Left forelimb (tissue), 1 donor: ENCODE measurements at regions not wholly inside any gene's neighbourhood (a gene's known extent, or its start where the extent isn't known, plus 50 kb on each side); places are given as distances from the start of the nearest gene placed in this dataset.

ENCODE experiments used
- DNase-seq: peaks from one replicate; pipeline ENCODE4 v3.0.0-alpha.2; 2018; ENCODE audit warnings: low spot score

GRCh38 chr11:104529906-104530305, 366.0 kb upstream of the PDGFD start:
- DNase-seq, result no peak

GRCh38 chr11:104529213-104529612, 365.3 kb upstream of the PDGFD start:
- no peak for DNase-seq

DNA sequence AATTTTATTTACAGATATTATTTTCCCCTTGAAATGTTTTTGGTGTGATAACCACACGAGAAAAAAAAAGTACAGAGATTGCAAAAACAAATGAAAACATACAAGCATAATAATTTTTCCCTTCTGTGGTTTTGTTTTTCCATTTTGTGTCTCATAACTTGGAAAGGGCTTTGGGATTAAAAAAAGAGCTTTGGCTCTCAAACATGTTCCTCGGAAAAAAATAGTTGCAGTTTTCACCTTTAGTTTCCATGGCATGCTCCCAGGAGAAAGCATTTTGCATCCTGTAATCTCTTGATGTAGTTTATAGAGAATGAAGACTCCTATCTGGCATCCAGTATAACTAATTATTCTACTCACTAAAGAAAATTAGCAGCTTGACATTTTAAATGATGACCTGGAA, 362.1 kb upstream of the PDGFD start:
- no peak for DNase-seq

DNA sequence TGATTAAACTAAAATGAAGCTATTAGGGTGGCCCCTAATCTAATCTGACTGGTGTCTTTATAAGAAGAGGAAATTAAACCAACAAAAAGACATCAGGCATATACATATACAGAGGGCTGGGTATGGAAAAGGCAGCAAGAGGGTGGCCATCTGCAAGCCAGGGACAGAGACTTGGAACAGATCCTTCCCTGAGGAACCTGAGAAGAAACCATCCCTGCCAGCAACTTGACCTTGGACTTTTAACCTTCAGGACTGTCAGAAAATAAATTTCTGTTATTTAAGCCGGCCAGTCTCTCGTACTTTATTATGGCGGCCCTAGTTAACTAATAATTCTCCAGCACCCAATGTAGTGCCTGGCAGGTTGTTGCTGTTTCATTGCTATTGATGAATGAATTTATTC, 361.5 kb upstream of the PDGFD start:
- DNase-seq, result no peak

- DNase-seq, result no peak
Measured at GRCh38 chr11:104524254-104524653, 360.3 kb upstream of the PDGFD start.

GRCh38 chr11:104523611-104524010, 359.7 kb upstream of the PDGFD start:
- no peak for DNase-seq

DNA sequence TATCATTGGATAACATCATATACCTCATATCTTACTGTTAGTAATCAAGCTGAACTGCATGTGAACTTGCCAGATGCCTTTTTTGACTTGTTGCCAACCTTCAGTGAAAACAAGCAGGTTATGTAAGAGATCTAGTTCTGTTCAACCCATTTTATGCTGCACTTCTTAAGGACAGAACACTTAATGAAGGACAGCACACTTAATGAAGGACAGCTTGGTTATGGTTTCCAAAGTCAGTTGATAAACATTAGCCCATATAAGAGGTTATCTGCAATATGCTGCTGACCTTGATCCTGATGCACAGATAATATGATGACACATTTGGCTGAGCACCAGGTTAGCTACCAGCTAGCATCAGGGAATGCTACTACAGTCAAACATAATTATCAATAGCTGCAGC, 358.7 kb upstream of the PDGFD start:
- no peak for DNase-seq

DNA sequence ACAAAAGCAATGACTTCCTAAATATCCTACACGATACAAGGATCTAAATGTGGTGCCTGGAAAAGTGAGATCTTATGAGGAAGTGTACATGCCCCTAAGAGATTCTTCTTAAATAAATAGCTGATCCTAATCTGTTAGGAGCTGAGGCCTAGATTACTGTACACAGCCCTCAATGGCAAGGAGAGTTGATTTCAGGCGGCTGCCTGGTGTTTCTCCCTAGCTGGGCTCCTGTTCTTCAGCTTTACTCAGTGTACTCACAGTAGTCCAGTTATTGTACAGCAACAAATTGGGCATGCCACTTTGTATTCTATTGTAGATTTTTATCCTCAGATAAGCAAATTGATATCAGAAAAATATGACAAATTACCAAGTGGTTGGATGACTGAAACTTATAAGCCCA, 358.2 kb upstream of the PDGFD start:
- DNase-seq, result no peak

DNA sequence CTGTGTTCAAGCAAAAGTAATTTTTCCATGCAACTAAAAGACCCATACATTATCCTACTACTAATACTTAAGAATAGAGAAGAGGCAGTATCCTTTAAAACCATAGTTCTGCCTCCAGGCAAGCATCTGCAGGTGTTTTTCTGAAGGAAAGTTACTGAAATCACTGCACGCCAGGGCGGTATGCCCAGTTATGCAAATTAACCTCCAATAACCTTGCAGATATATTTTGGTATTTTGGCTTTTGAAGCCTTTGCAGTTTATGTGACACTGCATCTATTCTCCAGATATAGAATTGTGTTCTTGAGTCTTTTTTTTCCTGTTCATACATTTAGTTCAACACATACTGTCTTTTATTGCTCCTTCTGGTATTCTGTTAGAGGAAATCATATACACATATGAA, 346.2 kb upstream of the PDGFD start:
- DNase-seq, result no peak

DNA sequence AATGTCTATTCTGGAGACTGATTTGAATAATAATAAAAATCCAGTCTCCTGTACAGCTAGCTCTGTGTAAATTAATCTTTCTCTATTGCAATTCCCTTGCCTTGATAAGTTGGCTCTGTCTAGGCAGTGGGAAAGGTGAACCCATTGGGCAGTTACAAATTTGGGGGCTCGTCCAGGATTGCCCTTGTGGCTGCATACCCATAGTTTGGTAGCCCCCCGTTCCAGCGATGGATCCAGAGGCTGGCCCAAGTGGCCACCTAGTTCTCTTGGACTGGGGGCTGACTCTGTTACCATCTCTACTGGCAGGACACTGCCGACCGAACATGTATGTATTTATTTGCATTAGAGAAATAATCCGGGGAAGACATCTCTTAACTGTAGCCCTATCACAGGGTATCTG, 326.2 kb upstream of the PDGFD start:
- DNase-seq, result no peak

- DNase-seq, result no peak
Measured at GRCh38 chr11:104488561-104488960, 324.6 kb upstream of the PDGFD start.

- no peak for DNase-seq
Measured at GRCh38 chr11:104487046-104487806, 323.3 kb upstream of the PDGFD start.

DNA sequence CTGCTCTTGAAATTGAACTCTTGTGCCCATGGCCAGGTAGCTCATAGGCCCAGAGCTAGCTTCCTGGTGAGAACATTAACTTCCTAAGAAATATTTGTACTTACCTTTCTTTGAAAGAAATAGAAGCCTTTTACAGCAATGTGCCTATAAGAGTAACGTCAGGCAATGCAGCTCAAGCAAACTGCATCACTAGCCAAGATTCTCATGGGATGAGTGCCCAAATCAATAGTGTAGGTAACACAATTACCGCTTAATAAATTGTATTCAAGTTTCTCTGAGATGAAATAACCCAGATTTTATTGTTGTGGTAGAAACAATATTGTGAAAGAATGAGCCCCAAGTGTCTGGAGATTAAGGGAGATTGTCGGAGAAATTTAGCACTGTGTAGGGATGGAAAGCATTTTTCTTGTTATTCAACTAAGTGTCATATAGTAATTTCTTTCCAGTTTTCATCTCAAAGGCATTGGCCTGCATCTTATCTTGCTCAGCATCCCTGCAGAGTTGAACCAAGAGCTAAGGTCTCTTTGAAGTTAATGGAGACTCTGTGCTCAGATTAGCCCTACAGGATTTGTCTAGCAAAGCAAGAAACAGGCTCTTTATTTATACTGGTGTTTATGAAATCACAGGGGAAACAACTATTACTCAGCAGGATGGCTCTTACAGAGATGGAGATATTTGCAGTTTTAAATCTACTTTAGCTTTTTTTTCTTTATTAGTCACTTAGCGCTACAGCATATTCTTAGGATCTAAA, 321.0 kb upstream of the PDGFD start:
- no peak for DNase-seq

- DNase-seq, result no peak
Measured at GRCh38 chr11:104476898-104477297, 313.0 kb upstream of the PDGFD start.

DNA sequence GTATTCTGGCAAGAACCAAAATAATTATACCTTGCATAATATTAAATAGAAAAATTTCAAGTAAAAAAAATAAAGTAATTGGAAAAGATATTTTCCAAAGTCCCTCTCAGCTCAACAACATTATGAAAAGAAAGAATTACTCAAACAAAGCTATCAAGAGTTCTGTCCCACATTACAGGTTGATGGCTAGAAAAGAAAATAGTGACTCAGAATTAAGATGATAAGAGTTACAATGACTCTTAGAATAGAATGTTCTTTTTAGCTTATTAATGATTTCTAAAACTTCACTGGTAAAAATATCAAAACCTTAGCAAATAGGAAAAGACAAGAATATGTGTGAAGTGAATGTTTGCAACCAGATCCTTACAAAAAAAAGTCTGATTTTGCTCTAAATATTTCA, 312.5 kb upstream of the PDGFD start:
- DNase-seq, result no peak

- no peak for DNase-seq
Measured at GRCh38 chr11:104467404-104467803, 303.5 kb upstream of the PDGFD start.

- DNase-seq, result no peak
Measured at GRCh38 chr11:104465321-104465720, 301.4 kb upstream of the PDGFD start.

- DNase-seq, result no peak
Measured at GRCh38 chr11:104464691-104465090, 300.7 kb upstream of the PDGFD start.

- no peak for DNase-seq
Measured at GRCh38 chr11:104462341-104462740, 298.4 kb upstream of the PDGFD start.

GRCh38 chr11:104451197-104451893, 287.4 kb upstream of the PDGFD start:
- DNase-seq, result no peak

GRCh38 chr11:104443387-104443786, 279.4 kb upstream of the PDGFD start:
- DNase-seq, result no peak

DNA sequence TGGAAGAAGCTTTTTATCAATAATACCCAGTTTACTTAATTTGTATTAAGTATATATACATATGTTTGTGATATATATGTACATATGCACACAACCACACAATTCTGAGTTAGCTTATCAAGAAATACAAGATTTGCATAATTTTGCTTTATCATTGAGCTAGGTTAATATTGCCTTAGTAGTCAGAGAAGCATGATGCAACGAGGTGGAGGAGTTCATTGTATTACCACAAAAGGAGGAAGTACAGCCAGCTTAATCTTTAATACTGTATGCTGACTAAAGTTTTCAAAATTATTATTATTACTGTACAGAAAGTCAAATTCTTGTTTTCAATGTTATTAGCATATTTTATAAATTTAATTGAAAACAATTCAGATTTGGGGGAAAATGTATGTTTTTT, 278.4 kb upstream of the PDGFD start:
- no peak for DNase-seq

- DNase-seq, result no peak
Measured at GRCh38 chr11:104435494-104435893, 271.5 kb upstream of the PDGFD start.
